T-helper 17 cell (primary cell): ENCODE measurements at regions not wholly inside any gene's neighbourhood (a gene's known extent, or its start where the extent isn't known, plus 50 kb on each side); places are given as distances from the start of the nearest gene placed in this dataset.
A peak's percentile ranks its signal among the peaks of the same experiment; 100 is the strongest.

Experiments used
- ATAC-seq: fragments of 150-1000 bp; cut with Tn5 transposase; 2 replicates; pipeline ENCODE4 v1.10.0; 2021; ENCODE audit warnings: mild to moderate bottlenecking, moderate library complexity
- DNase-seq, 3 donors: peaks; one replicate each; pipeline versions ENCODE4 v3.0.0 to v3.0.0-alpha.2; 2020 to 2021
- H3K9me3 ChIP-seq: one replicate; pipeline ENCODE4 v1.7.0; 2013; ENCODE audit warnings: low read length, mild to moderate bottlenecking; ENCODE audit not compliant: control insufficient read depth, poor library complexity, severe bottlenecking
- H3K27ac Mint-ChIP-seq: one replicate; pipeline ENCODE4 v1.8.0; 2022; ENCODE audit warnings: mild to moderate bottlenecking, moderate library complexity, mixed read lengths
- H3K27me3 Mint-ChIP-seq: one replicate; pipeline ENCODE4 v1.8.0; 2022; ENCODE audit warnings: mixed read lengths
- H3K36me3 Mint-ChIP-seq: one replicate; pipeline ENCODE4 v1.8.0; 2022; ENCODE audit warnings: low read depth, mixed read lengths
- H3K4me1 Mint-ChIP-seq: one replicate; pipeline ENCODE4 v1.8.0; 2022; ENCODE audit warnings: mild to moderate bottlenecking, mixed read lengths
- H3K4me3 Mint-ChIP-seq: one replicate; pipeline ENCODE4 v1.8.0; 2022; ENCODE audit warnings: mild to moderate bottlenecking, moderate library complexity, mixed read lengths

GRCh38 chr21:38725196-38726157 lies 80.3 kb upstream of the ETS2 start:
- peaks cover 29% of the 10 kb centered on the region for H3K27me3 Mint-ChIP-seq
- no peak for DNase-seq
- no peak overlapping the region for H3K4me3 Mint-ChIP-seq
- H3K9me3 ChIP-seq = no peaks in the 10 kb centered on the region
- no peaks in the 10 kb centered on the region for H3K4me1 Mint-ChIP-seq
- H3K36me3 Mint-ChIP-seq = peaks cover 4% of the 10 kb centered on the region
- ATAC-seq = no peak
- H3K27ac Mint-ChIP-seq = no peak overlapping the region

DNA sequence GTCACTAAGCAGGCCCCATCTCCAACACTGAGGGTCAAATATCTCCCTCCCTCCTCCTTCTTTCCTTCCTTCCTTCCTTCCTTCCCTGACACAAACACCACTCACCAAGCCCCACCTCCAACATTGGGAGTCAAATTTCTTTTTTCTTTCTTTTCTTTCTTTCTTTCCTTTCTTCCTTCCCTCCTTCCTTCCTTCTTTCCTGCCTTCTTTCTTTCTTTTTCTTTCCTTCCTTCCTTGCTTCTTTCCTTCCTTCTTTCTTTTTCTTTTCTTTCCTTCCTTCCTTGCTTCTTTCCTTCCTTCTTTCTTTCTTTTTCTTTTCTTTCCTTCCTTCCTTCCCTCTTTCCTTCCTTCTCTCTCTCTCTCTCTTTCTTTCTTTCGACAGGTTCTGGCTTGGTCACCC lies 79.2 kb upstream of the ETS2 start:
- no peak overlapping the region for H3K27ac Mint-ChIP-seq
- ATAC-seq = no peak

DNA sequence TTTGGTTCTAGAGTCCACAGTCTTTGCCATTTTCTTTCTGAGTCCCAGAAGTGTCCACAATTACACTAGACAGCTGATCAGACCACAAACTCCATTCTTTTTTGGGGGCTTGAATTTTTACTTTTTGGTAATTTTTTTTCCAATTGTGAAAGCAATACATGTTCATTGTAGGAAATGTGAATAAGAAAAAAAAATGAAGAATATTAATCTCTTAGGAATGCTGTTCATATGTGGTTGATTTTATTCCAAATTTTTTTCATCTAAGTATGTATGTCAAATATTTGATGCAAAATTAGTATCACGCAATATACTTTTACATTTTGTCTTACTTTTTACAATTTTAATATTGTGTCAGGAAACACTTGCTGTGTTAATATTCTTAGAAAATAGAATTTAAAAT lies 76.4 kb upstream of the ETS2 start:
- H3K9me3 ChIP-seq = no peaks in the 10 kb centered on the region
- H3K27me3 Mint-ChIP-seq = peaks cover 30% of the 10 kb centered on the region
- peaks cover 5% of the 10 kb centered on the region for H3K4me1 Mint-ChIP-seq
- DNase-seq (no peak), ATAC-seq (no peak)
- H3K27ac Mint-ChIP-seq = no peak overlapping the region
- H3K36me3 Mint-ChIP-seq = peaks cover 4% of the 10 kb centered on the region
- no peak overlapping the region for H3K4me3 Mint-ChIP-seq

More for the DNA sequence above, 79.2 kb upstream of the ETS2 start:
- H3K4me1 Mint-ChIP-seq = no peaks in the 10 kb centered on the region
- peaks cover 29% of the 10 kb centered on the region for H3K27me3 Mint-ChIP-seq
- H3K9me3 ChIP-seq = no peaks in the 10 kb centered on the region
- peaks cover 4% of the 10 kb centered on the region for H3K36me3 Mint-ChIP-seq
- no peak overlapping the region for H3K4me3 Mint-ChIP-seq
- DNase-seq = no peak

DNA sequence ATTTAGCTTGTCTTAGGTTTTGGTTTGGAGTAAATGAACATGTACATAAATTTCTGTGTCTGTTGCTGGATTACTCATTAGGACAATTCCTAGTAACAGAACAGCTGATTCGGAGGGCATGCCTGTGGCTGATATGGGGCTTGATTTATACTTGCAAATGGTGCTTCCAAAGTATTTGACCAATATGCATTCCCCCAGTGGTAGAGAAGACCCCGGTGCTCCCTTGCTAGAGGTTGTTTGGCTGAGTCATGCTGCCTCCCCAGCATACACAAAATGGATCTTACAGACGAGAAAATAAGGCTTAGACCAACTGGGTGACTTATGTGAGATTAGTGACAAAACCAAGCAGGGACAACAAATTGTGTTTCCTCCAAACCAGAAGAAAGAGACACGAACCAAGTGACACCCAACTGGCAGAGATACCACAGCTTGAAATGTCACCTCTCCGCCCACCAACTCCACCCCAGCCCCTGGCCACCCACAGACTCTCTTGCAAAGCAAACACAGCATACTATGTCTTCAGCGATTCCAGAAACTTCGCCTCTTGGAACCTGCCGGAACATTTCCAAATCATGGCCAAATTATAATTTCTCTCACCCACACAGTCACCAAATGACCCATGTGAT lies 75.9 kb upstream of the ETS2 start:
- no peaks in the 10 kb centered on the region for H3K9me3 ChIP-seq
- H3K27me3 Mint-ChIP-seq = peaks cover 33% of the 10 kb centered on the region
- H3K36me3 Mint-ChIP-seq = peaks cover 4% of the 10 kb centered on the region
- no peak overlapping the region for H3K27ac Mint-ChIP-seq
- no peak overlapping the region for H3K4me3 Mint-ChIP-seq
- DNase-seq (no peak), ATAC-seq (no peak)
- H3K4me1 Mint-ChIP-seq = peaks cover 5% of the 10 kb centered on the region

DNA sequence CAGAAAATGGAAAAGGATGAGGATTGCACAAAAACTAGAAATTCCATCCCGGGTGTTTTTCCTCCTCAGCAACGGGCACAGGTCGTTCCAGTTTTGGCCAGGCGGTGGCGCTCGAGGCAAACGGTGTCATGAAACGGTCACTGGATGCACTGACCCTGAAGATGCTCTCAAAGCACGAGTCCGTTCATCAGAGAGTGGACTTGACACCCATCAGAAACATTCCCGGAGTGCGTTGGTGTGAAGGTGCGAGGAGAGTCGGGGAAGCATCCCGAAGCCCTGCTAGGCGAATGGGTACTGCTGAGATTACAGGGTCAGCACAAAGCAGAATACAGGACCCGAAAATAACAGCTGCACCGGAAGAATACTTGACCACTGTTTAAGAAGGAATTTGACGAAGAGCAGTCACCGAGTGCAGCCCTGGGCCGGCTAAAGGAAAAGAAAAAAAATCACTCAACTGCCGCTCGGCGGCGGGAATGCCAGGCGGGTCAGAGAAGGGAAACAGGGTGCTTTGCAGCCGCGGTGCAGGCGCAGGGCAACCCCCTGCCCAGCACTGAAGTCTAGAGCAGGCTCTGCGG lies 71.7 kb upstream of the ETS2 start:
- H3K27ac Mint-ChIP-seq = peak overlapping the region; percentile 11
- H3K27me3 Mint-ChIP-seq = peaks cover 36% of the 10 kb centered on the region

DNA sequence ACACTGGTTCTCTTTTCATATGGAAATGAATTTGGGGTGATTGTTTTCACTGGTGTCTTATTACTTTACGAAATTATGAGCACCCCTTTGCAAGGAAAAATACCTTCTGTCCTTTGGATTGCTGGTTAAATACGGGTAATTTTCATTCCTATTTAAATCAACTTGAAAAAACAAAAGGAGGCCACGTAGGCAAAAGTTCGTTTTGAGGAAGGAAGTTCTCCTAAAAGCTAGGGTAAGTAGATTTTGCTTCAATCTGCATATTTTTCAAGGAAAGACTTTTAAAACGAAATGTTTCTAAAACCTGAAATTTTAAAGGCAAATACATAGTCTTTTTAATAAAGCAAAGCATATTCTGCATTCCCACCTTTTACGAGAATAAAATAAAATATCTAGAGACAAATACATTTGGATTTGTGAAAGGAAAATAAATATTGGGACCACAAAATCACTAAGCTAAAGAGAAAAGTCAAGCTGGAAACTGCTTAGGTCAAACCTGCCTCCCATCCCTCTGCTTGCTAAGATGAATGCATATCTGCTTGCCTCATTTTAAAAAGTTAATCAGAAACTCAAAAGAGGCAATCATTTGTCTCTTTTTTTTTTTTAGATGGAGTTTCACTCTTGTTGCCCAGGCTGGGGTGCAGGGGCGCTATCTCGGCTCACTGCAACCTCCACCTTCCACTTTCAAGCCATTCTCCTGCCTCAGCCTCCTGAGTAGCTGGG lies 70.9 kb upstream of the ETS2 start:
- Mint-ChIP-seq H3K27ac (no peak overlapping the region), H3K27me3 (peaks cover 33% of the 10 kb centered on the region), H3K4me3 (peak overlapping the region; percentile 88), H3K36me3 (no peaks in the 10 kb centered on the region), H3K4me1 (peaks cover 5% of the 10 kb centered on the region)
- H3K9me3 ChIP-seq = no peaks in the 10 kb centered on the region
- no peak for ATAC-seq
- no peak for DNase-seq

More for the DNA sequence above, 71.7 kb upstream of the ETS2 start:
- no peaks in the 10 kb centered on the region for H3K9me3 ChIP-seq
- Mint-ChIP-seq H3K4me3 (peak overlapping the region; percentile 88), H3K36me3 (no peaks in the 10 kb centered on the region), H3K4me1 (peaks cover 5% of the 10 kb centered on the region)
- ATAC-seq = peak; percentile 65
- DNase-seq = peak; percentile 44 to 65 (median 56)

- no peaks in the 10 kb centered on the region for H3K36me3 Mint-ChIP-seq
- no peak for ATAC-seq
Measured at GRCh38 chr21:38735626-38736206, 70.0 kb upstream of the ETS2 start.

GRCh38 chr21:38740090-38740489 lies 65.6 kb upstream of the ETS2 start:
- Mint-ChIP-seq H3K27ac (no peak overlapping the region), H3K27me3 (peaks cover 15% of the 10 kb centered on the region), H3K36me3 (no peaks in the 10 kb centered on the region), H3K4me1 (peaks cover 19% of the 10 kb centered on the region), H3K4me3 (no peak overlapping the region)
- H3K9me3 ChIP-seq = no peaks in the 10 kb centered on the region
- no peak for ATAC-seq
- DNase-seq = no peak

More at GRCh38 chr21:38735626-38736206, 70.0 kb upstream of the ETS2 start:
- no peak for DNase-seq
- no peak overlapping the region for H3K4me3 Mint-ChIP-seq
- no peaks in the 10 kb centered on the region for H3K9me3 ChIP-seq
- H3K27ac Mint-ChIP-seq = no peak overlapping the region
- H3K4me1 Mint-ChIP-seq = peaks cover 11% of the 10 kb centered on the region
- peaks cover 28% of the 10 kb centered on the region for H3K27me3 Mint-ChIP-seq

DNA sequence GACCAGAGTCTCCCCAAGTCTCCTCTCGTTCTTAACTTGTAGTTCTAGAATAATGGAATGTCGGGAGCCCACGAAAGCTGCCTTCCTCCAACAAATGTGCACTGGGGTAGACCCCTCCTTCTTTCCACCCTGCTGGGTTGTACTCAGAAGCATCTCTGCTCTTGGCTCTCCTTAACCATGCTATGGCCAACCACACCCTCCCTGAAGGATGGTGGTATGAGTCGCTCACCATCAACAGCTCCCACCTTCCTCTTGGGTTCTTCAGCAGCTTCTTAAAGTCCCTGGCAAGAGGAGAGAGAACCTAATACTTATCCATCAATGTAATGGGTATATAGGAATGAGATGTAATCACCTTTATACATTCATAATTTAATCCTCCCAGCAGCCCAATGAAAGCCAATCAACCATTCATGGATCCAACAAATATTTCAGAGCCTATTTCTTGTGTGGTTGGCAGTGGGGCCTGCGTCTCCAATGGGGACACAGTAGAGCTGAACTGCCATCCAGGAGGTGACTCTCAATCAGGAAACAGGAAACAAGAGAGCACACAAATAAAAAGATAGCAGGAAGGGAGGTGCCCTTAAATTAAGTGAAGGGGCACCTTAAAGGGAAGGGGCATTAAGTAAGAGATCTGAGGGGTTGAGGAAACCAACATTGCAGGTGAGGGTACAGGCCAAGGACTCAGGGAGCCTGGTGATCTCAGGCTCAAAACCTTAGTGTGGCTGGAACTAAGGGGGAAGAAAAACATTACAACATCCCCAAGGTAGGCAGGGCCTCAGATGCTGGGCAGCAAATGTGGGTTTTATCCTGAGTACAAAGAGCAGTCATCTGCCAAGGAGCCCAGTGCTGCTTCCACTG lies 64.4 kb upstream of the ETS2 start:
- no peaks in the 10 kb centered on the region for H3K36me3 Mint-ChIP-seq
- no peaks in the 10 kb centered on the region for H3K9me3 ChIP-seq
- no peak overlapping the region for H3K27ac Mint-ChIP-seq
- peaks cover 19% of the 10 kb centered on the region for H3K4me1 Mint-ChIP-seq
- no peak for ATAC-seq
- H3K27me3 Mint-ChIP-seq = peaks cover 3% of the 10 kb centered on the region
- H3K4me3 Mint-ChIP-seq = peak overlapping the region; percentile 33
- no peak for DNase-seq

DNA sequence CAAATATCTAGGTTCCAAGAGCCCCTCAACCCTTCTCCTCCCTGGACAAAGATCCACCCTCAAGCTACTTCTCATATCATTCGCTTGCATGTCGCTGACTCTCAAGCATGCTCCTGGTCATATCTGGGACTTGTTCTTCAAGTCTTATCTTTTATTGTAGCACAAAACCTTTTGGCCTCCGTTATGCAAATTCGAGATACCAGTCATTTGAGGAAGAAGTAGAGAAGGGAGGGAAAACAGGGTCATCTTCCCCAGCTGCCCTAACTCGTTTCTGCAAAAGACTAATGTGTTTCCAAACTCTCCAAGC lies 63.8 kb upstream of the ETS2 start:
- ATAC-seq (no peak), DNase-seq (no peak)
- Mint-ChIP-seq H3K4me1 (peaks cover 19% of the 10 kb centered on the region), H3K36me3 (no peaks in the 10 kb centered on the region), H3K27me3 (no peaks in the 10 kb centered on the region), H3K4me3 (no peak overlapping the region), H3K27ac (no peak overlapping the region)
- no peaks in the 10 kb centered on the region for H3K9me3 ChIP-seq

DNA sequence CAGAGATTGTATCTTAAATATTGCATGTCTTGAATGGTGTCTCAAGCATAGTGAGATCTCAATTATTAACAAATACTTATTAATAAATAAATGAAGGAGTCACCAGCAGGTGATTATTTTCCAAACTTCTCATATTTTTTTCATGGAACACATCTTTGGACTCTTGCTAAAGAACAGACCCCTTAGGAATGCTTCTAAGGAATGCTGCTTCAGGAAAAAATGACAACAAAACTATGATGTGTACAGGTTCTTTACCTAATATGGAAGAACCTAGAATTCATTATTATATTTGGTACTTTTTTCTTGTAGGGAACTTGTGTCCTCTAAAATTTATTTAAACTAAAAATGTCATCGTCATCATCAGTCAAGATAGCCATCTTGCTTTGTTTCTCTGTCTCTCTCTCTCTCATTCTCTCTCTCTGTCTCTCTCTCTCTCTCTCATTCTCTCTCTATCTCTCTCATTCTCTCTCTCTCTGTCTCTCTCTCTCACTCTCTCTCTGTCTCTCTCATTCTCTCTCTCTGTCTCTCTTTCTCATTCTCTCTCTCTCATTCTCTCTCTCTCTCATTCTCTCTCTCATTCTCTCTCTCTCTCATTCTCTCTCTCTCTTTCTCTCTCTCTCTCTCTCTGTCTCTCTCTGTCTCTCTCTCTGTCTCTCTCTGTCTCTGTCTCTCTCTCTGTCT lies 63.0 kb upstream of the ETS2 start:
- ATAC-seq = no peak
- H3K27ac Mint-ChIP-seq = no peak overlapping the region
- H3K4me3 Mint-ChIP-seq = no peak overlapping the region
- no peaks in the 10 kb centered on the region for H3K27me3 Mint-ChIP-seq
- no peaks in the 10 kb centered on the region for H3K9me3 ChIP-seq
- H3K4me1 Mint-ChIP-seq = peaks cover 19% of the 10 kb centered on the region
- DNase-seq = no peak
- no peaks in the 10 kb centered on the region for H3K36me3 Mint-ChIP-seq
